Loucy (cell line): ENCODE measurements at regions not wholly inside any gene's neighbourhood (a gene's known extent, or its start where the extent isn't known, plus 50 kb on each side); places are given as distances from the start of the nearest gene placed in this dataset.

Experiments
- H2AFZ ChIP-seq: fragments of 200-600 bp; sonication (generic); 2 replicates; pipeline ENCODE4 v1.6.0; 2016; ENCODE audit warnings: antibody characterized with exemption, mild to moderate bottlenecking, low read length, moderate library complexity
- H3F3A ChIP-seq: fragments of 200-600 bp; 2 replicates; pipeline ENCODE4 v1.6.0; 2016; ENCODE audit warnings: antibody characterized with exemption, low read depth, mild to moderate bottlenecking
- H3K27me3 ChIP-seq: fragments of 200-600 bp; sonication (generic); 2 replicates; pipeline ENCODE4 v1.6.1; 2014; ENCODE audit warnings: low read length, mild to moderate bottlenecking; ENCODE audit not compliant: insufficient read depth, poor library complexity, severe bottlenecking
- H3K36me3 ChIP-seq: fragments of 200-600 bp; sonication (generic); 2 replicates; pipeline ENCODE4 v1.6.1; 2016; ENCODE audit warnings: low read length; ENCODE audit not compliant: insufficient read depth
- H3K4me1 ChIP-seq: fragments of 200-600 bp; sonication (generic); 2 replicates; pipeline ENCODE4 v1.5.1; 2014; ENCODE audit warnings: low read length, mild to moderate bottlenecking; ENCODE audit not compliant: insufficient read depth, poor library complexity, severe bottlenecking
- H3K4me2 ChIP-seq: fragments of 200-600 bp; sonication (generic); 2 replicates; pipeline ENCODE4 v1.6.0; 2014; ENCODE audit warnings: antibody characterized with exemption, low read length, low read depth, mild to moderate bottlenecking; ENCODE audit not compliant: poor library complexity, severe bottlenecking
- H3K4me3 ChIP-seq: fragments of 200-600 bp; sonication (generic); 2 replicates; pipeline ENCODE4 v1.5.1; 2014; ENCODE audit warnings: low read length, mild to moderate bottlenecking, mixed read lengths; ENCODE audit not compliant: poor library complexity, severe bottlenecking
- H3K79me2 ChIP-seq: fragments of 200-600 bp; sonication (generic); 2 replicates; pipeline ENCODE4 v1.6.1; 2014; ENCODE audit warnings: low read length; ENCODE audit not compliant: insufficient read depth
- H3K9ac ChIP-seq: fragments of 200-600 bp; sonication (generic); 2 replicates; pipeline ENCODE4 v1.6.0; 2014; ENCODE audit warnings: mild to moderate bottlenecking, low read depth, low read length, moderate library complexity; ENCODE audit not compliant: poor library complexity, severe bottlenecking
- H3K9me2 ChIP-seq: fragments of 200-600 bp; sonication (generic); replicated peaks from 2 replicates; pipeline ENCODE4 v1.6.1; 2016; ENCODE audit warnings: low read depth, low read length, mixed read lengths
- H3K9me3 ChIP-seq: fragments of 200-600 bp; sonication (generic); 2 replicates; pipeline ENCODE4 v1.6.1; 2014; ENCODE audit warnings: mild to moderate bottlenecking, antibody characterized with exemption, low read length, low read depth; ENCODE audit not compliant: insufficient read depth
- H4K20me1 ChIP-seq: fragments of 200-600 bp; sonication (generic); 2 replicates; pipeline ENCODE4 v1.6.0; 2014; ENCODE audit warnings: antibody characterized with exemption, low read length, mild to moderate bottlenecking; ENCODE audit not compliant: insufficient read depth, poor library complexity, severe bottlenecking
- EZH2phosphoT487 ChIP-seq: fragments of 200-600 bp; IDR thresholded peaks from 2 replicates; pipeline ENCODE4 v1.6.1; 2018; ENCODE audit warnings: antibody characterized with exemption, mild to moderate bottlenecking, moderate library complexity, borderline replicate concordance
- TF ChIP-seq, protein P1 (sequence below): fragments of 200-600 bp; sonication (generic); conservative IDR thresholded peaks from 2 replicates; pipeline ENCODE4 v1.5.1; 2014; ENCODE audit warnings: mild to moderate bottlenecking, antibody characterized with exemption, low read length

GRCh38 chr3:95971573-95971972 is 842.8 kb upstream of the EPHA6 start:
- H3K9me2 ChIP-seq, result no peaks in the 10 kb centered on the region
- no peaks in the 10 kb centered on the region for H3F3A ChIP-seq
- TF ChIP-seq, protein P1, sequence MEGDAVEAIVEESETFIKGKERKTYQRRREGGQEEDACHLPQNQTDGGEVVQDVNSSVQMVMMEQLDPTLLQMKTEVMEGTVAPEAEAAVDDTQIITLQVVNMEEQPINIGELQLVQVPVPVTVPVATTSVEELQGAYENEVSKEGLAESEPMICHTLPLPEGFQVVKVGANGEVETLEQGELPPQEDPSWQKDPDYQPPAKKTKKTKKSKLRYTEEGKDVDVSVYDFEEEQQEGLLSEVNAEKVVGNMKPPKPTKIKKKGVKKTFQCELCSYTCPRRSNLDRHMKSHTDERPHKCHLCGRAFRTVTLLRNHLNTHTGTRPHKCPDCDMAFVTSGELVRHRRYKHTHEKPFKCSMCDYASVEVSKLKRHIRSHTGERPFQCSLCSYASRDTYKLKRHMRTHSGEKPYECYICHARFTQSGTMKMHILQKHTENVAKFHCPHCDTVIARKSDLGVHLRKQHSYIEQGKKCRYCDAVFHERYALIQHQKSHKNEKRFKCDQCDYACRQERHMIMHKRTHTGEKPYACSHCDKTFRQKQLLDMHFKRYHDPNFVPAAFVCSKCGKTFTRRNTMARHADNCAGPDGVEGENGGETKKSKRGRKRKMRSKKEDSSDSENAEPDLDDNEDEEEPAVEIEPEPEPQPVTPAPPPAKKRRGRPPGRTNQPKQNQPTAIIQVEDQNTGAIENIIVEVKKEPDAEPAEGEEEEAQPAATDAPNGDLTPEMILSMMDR, result no peak
- no peak for TF ChIP-seq EZH2phosphoT487
- no peak overlapping the region for H3K4me2 ChIP-seq
- no peaks in the 10 kb centered on the region for H3K4me1 ChIP-seq
- H3K36me3 ChIP-seq, result no peaks in the 10 kb centered on the region
- no peaks in the 10 kb centered on the region for H3K79me2 ChIP-seq
- H3K27me3 ChIP-seq, result no peaks in the 10 kb centered on the region
- no peaks in the 10 kb centered on the region for H3K9me3 ChIP-seq
- H2AFZ ChIP-seq, result no peak overlapping the region
- H3K4me3 ChIP-seq, result no peak overlapping the region
- no peaks in the 10 kb centered on the region for H4K20me1 ChIP-seq
- no peak overlapping the region for H3K9ac ChIP-seq

DNA sequence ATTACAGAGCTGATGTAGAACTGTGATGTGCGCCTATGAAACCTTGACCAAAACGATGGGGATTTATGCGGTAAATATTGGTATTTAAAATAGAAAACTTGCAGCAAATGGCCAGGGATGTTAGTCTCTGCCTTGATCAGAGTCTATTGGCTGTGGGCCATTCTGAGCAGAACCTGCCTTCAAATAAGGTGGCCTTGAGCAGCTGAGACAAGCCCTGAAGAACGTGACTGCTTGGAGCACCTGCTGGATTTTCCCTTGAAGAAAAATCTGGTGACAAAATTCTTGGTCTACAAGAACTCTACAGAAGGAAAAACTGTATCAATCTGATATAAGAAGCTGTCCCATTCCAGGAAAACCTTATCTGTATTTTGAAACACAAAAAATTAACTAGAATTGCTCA is 820.1 kb upstream of the EPHA6 start:
- Histone ChIP-seq H3K27me3 (no peaks in the 10 kb centered on the region), H3K9me2 (no peaks in the 10 kb centered on the region), H4K20me1 (no peaks in the 10 kb centered on the region), H3K4me3 (no peak overlapping the region), H3K4me2 (no peak overlapping the region), H3K79me2 (no peaks in the 10 kb centered on the region), H3K36me3 (no peaks in the 10 kb centered on the region), H2AFZ (no peak overlapping the region), H3F3A (no peaks in the 10 kb centered on the region), H3K9me3 (no peaks in the 10 kb centered on the region), H3K9ac (no peak overlapping the region), H3K4me1 (no peaks in the 10 kb centered on the region)
- no peak for TF ChIP-seq EZH2phosphoT487
- TF ChIP-seq, protein P1, result no peak

DNA sequence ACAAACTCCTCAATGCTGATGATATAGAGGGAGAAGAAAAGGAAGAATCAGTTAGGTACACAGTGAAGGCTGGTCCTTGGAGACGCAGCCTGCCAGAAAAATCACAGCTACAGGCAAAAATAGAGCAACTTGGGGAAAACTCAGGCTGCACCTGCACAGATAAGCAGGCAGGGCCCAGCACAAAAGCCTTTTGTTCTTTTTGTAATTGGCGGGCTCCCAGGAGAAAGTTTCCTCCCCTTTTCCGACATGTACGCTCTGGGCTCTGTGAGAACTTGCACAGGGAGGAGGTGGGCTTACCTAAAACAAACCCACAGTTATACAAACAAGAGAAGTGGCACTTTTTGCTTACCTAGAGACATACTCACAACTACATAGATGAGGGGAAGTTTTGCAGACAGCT is 813.4 kb upstream of the EPHA6 start:
- Histone ChIP-seq H4K20me1 (no peaks in the 10 kb centered on the region), H3K9ac (no peak overlapping the region), H3K36me3 (no peaks in the 10 kb centered on the region), H3K79me2 (no peaks in the 10 kb centered on the region), H3K4me3 (no peak overlapping the region), H3K9me3 (no peaks in the 10 kb centered on the region), H3K4me2 (no peak overlapping the region), H3K27me3 (no peaks in the 10 kb centered on the region), H2AFZ (no peak overlapping the region), H3K4me1 (no peaks in the 10 kb centered on the region), H3F3A (no peaks in the 10 kb centered on the region), H3K9me2 (no peaks in the 10 kb centered on the region)
- TF ChIP-seq, protein P1, result no peak
